NB4 (cell line): ENCODE measurements at regions not wholly inside any gene's neighbourhood (a gene's known extent, or its start where the extent isn't known, plus 50 kb on each side); places are given as distances from the start of the nearest gene placed in this dataset.

Experiments
- DNase-seq: peaks from one replicate; pipeline ENCODE4 v3.0.0; 2010; ENCODE audit warnings: low read depth
- H3K4me3 ChIP-seq: one replicate; pipeline ENCODE4 v1.5.1; 2011; ENCODE audit warnings: mild to moderate bottlenecking, low read depth, low read length, moderate library complexity
- MAX ChIP-seq: IDR thresholded peaks from 2 replicates; pipeline ENCODE4 v1.6.1; 2011; ENCODE audit warnings: low read depth, low read length
- MYC ChIP-seq: IDR thresholded peaks from 2 replicates; pipeline ENCODE4 v1.6.1; 2011; ENCODE audit warnings: low read depth, low read length
- POLR2A ChIP-seq: IDR thresholded peaks from 2 replicates; pipeline ENCODE4 v1.6.1; 2011; ENCODE audit warnings: mild to moderate bottlenecking; ENCODE audit not compliant: insufficient read length; ENCODE audit errors: extremely low read depth
- TF ChIP-seq, protein P1 (sequence below): IDR thresholded peaks from one replicate; pipeline ENCODE4 v1.5.1; 2012; ENCODE audit warnings: low read depth, low read length

GRCh38 chr2:212713681-212714080 lies 175.1 kb upstream of the ERBB4 start:
- no peak overlapping the region for H3K4me3 ChIP-seq
- no peak for DNase-seq
- TF ChIP-seq, protein P1, sequence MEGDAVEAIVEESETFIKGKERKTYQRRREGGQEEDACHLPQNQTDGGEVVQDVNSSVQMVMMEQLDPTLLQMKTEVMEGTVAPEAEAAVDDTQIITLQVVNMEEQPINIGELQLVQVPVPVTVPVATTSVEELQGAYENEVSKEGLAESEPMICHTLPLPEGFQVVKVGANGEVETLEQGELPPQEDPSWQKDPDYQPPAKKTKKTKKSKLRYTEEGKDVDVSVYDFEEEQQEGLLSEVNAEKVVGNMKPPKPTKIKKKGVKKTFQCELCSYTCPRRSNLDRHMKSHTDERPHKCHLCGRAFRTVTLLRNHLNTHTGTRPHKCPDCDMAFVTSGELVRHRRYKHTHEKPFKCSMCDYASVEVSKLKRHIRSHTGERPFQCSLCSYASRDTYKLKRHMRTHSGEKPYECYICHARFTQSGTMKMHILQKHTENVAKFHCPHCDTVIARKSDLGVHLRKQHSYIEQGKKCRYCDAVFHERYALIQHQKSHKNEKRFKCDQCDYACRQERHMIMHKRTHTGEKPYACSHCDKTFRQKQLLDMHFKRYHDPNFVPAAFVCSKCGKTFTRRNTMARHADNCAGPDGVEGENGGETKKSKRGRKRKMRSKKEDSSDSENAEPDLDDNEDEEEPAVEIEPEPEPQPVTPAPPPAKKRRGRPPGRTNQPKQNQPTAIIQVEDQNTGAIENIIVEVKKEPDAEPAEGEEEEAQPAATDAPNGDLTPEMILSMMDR: no peak
- TF ChIP-seq MAX (no peak), POLR2A (no peak), MYC (no peak)

- H3K4me3 ChIP-seq: no peak overlapping the region
- TF ChIP-seq MYC: no peak
- TF ChIP-seq, protein P1: no peak
- TF ChIP-seq POLR2A: no peak
- TF ChIP-seq MAX: no peak
- DNase-seq: no peak
These were observed 174.4 kb upstream of the ERBB4 start for GRCh38 chr2:212712991-212713390.

DNA sequence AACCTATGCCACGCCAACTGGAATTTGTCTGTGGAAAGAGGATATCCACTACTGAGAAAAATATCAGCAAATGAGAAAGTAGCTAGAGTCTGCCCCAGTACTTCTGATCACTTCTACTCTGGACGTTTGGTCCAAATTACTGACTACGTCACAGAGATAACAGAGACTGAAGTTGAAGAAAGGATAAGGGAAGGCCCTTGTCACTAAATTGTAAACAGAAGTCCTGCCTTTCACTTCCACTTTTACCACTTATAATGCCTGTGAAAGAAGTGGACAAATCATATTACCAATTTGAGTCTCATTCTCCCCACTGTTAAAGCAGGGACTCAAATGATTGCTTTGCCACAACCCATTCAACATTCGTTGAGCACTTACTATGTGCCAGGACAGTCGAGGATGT lies 173.9 kb upstream of the ERBB4 start:
- H3K4me3 ChIP-seq: no peak overlapping the region
- TF ChIP-seq, protein P1: no peak
- TF ChIP-seq MYC: no peak
- TF ChIP-seq MAX: no peak
- no peak for TF ChIP-seq POLR2A
- DNase-seq: no peak

DNA sequence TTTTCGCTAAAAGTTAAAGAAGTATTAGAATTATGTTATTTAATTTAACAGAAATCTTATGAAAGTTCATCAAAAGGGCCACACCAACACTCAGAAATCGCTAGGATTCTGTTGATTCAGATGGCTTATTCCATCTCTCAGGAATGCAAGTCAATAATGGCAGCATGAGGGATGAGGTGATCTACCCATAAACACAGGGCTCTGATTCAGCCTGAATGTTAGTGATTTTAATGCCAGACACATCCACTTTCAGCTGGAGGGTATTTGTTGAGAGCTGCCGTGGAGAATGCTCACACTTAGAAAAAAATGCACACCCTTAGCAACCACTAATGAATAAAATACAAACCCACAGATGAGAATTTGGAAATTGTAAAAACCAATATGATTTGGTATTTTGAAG lies 173.3 kb upstream of the ERBB4 start:
- DNase-seq: no peak
- TF ChIP-seq POLR2A: no peak
- no peak for TF ChIP-seq MYC
- TF ChIP-seq MAX: no peak
- TF ChIP-seq, protein P1: no peak

DNA sequence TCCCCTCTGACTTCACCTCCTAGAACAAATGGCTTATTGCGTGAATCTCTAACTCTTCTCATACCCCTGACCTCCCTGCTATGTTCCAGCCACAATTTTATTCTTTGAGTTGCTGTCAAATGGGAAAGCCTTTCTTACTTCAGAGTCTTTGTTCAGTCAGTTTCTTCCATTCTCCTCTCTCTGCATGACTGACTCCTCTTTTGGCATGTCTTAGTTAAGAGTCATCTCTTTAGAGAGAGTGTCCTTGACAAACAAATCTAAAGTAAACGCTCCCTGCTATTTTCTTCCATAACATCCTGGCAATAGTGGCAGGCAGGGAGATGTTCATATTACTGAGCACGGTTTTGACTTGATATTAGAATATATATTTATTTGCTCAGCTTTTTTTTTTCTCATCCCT lies 170.7 kb upstream of the ERBB4 start:
- TF ChIP-seq MYC: no peak
- TF ChIP-seq POLR2A: no peak
- TF ChIP-seq MAX: no peak
- TF ChIP-seq, protein P1: no peak
- DNase-seq: no peak
- no peak overlapping the region for H3K4me3 ChIP-seq

More for the DNA sequence above, 173.3 kb upstream of the ERBB4 start:
- H3K4me3 ChIP-seq: no peak overlapping the region

DNA sequence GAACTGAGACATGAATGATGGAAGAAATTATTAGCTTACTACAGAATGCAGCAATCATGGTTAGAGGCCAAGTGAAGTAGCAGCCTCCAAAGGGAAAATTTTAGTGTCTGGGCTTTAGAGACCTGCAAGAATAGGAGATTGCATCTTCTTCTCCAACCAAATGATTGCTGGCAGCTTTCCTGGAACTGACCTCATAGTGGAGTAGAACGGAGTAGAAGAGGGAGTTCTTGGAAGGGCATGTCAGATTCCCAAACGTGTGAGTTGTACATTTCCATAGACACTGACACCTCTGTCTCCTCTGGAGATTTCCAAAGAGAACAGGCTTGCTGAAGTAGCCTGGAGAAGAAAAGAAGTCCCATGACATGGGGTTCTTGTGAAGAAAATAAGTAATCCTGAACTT lies 169.8 kb upstream of the ERBB4 start:
- no peak for TF ChIP-seq POLR2A
- TF ChIP-seq, protein P1: no peak
- TF ChIP-seq MAX: no peak
- no peak for TF ChIP-seq MYC
- H3K4me3 ChIP-seq: no peak overlapping the region
- DNase-seq: no peak
